Esophagus squamous epithelium (tissue), 4 donors: ENCODE measurements at regions not wholly inside any gene's neighbourhood (a gene's known extent, or its start where the extent isn't known, plus 50 kb on each side); places are given as distances from the start of the nearest gene placed in this dataset.

ENCODE experiments used
- CTCF ChIP-seq, 6 experiments: fragments of 450-650 bp in 4 of 6; fragments of 200-600 bp in 2 of 6; sonication (generic) in 2 of 6; IDR thresholded peaks; one replicate each; pipeline ENCODE4 v1.5.1; 2016 to 2019; ENCODE audit warnings: antibody characterized with exemption in 6 of 6, mild to moderate bottlenecking in 4 of 6, moderate library complexity in 4 of 6
- POLR2A ChIP-seq, 4 donors: fragments of 450-650 bp; IDR thresholded peaks; one replicate each; pipeline ENCODE4 v1.6.1; 2017; ENCODE audit warnings: antibody characterized with exemption in 4 of 4, mild to moderate bottlenecking in 4 of 4, moderate library complexity in 3 of 4

- TF ChIP-seq POLR2A (IDR thresholded peaks at IDR 0.05): no peak
- no peak for TF ChIP-seq CTCF (IDR thresholded peaks at IDR 0.05)
These were observed 801.6 kb downstream of the EPHA7 start for GRCh38 chr6:92617721-92618120.
